ENCODE measurements at regions not wholly inside any gene's neighbourhood (a gene's known extent, or its start where the extent isn't known, plus 50 kb on each side); places are given as distances from the start of the nearest gene placed in this dataset.

- TF ChIP-seq CEBPB (IDR thresholded peaks at IDR 0.05) (no peak), FOXM1 (IDR thresholded peaks at IDR 0.05; ENCODE audit: borderline replicate concordance, low read depth) (no peak), CREB1 (IDR thresholded peaks at IDR 0.05; ENCODE audit: low read depth) (no peak), YY1 (IDR thresholded peaks at IDR 0.05; ENCODE audit: low read depth) (no peak), ZBTB7A (IDR thresholded peaks at IDR 0.05; ENCODE audit: low read depth) (no peak), EGR1 (IDR thresholded peaks at IDR 0.05) (no peak), MAX (IDR thresholded peaks at IDR 0.05) (no peak), NFIC (IDR thresholded peaks at IDR 0.05) (no peak)
Observed at GRCh38 chr5:15002791-15003190, 131.2 kb upstream of the ANKH start.

- TF ChIP-seq EGR1 (IDR thresholded peaks at IDR 0.05) (no peak), FOXM1 (IDR thresholded peaks at IDR 0.05; ENCODE audit: borderline replicate concordance, low read depth) (no peak), TAF1 (IDR thresholded peaks at IDR 0.05; ENCODE audit: low read depth) (no peak), CEBPB (IDR thresholded peaks at IDR 0.05) (no peak), ZBTB7A (IDR thresholded peaks at IDR 0.05; ENCODE audit: low read depth) (no peak), TEAD4 (IDR thresholded peaks at IDR 0.05) (no peak)
- TF ChIP-seq, protein P1, sequence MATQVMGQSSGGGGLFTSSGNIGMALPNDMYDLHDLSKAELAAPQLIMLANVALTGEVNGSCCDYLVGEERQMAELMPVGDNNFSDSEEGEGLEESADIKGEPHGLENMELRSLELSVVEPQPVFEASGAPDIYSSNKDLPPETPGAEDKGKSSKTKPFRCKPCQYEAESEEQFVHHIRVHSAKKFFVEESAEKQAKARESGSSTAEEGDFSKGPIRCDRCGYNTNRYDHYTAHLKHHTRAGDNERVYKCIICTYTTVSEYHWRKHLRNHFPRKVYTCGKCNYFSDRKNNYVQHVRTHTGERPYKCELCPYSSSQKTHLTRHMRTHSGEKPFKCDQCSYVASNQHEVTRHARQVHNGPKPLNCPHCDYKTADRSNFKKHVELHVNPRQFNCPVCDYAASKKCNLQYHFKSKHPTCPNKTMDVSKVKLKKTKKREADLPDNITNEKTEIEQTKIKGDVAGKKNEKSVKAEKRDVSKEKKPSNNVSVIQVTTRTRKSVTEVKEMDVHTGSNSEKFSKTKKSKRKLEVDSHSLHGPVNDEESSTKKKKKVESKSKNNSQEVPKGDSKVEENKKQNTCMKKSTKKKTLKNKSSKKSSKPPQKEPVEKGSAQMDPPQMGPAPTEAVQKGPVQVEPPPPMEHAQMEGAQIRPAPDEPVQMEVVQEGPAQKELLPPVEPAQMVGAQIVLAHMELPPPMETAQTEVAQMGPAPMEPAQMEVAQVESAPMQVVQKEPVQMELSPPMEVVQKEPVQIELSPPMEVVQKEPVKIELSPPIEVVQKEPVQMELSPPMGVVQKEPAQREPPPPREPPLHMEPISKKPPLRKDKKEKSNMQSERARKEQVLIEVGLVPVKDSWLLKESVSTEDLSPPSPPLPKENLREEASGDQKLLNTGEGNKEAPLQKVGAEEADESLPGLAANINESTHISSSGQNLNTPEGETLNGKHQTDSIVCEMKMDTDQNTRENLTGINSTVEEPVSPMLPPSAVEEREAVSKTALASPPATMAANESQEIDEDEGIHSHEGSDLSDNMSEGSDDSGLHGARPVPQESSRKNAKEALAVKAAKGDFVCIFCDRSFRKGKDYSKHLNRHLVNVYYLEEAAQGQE (IDR thresholded peaks at IDR 0.05; ENCODE audit: low read depth), result no peak
Observed at GRCh38 chr5:15002173-15002572, 130.6 kb upstream of the ANKH start.

DNA sequence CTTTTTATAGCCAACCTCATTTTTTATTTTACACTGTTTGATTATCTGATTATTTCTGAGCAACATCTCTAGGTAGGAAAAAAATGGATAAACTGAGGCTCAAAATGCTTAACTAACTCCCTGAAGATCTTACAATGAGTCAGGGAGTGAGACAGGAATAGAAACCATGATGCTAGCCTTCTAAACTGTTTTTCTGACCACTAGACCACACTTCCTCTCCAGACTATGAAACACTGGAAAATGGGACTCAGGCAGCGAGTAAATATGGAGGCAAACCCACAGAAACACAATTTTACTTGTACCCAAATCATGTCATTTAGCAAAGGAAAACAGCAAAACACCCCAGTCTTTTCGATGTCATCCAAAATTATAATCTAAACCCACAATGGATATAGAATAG, 129.9 kb upstream of the ANKH start:
- TF ChIP-seq, protein P1 (IDR thresholded peaks at IDR 0.05; ENCODE audit: low read depth), result no peak
- TF ChIP-seq CEBPB (IDR thresholded peaks at IDR 0.05) (no peak), TAF1 (IDR thresholded peaks at IDR 0.05; ENCODE audit: low read depth) (no peak), YY1 (IDR thresholded peaks at IDR 0.05; ENCODE audit: low read depth) (no peak), EP300 (IDR thresholded peaks at IDR 0.05; ENCODE audit: borderline replicate concordance) (no peak), TEAD4 (IDR thresholded peaks at IDR 0.05) (no peak), ZBTB7A (IDR thresholded peaks at IDR 0.05; ENCODE audit: low read depth) (no peak), TCF12 (IDR thresholded peaks at IDR 0.05; ENCODE audit: low read depth) (no peak), RAD21 (IDR thresholded peaks at IDR 0.05; ENCODE audit: low read depth) (no peak)

DNA sequence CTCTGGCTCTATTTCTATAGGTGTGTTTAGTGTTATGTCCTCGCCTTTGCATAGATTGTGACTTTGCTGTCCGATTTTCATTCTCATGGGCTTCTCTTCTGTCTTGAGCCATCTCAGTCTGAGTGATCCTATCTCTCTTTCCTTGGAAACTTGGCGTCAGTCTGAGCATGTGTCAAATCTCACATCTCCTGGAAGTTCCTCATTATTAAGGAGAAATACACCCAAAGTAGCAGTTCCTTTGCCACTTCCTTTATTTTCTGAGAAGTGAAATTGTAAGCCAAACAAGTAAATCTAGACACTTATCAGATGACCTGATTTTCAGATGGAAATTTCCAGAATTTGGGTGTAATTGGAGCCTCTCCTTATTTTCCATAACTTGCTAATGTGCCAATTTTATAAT, 126.9 kb upstream of the ANKH start:
- TF ChIP-seq TCF12 (IDR thresholded peaks at IDR 0.05; ENCODE audit: low read depth) (no peak), TEAD4 (IDR thresholded peaks at IDR 0.05) (no peak), CEBPB (IDR thresholded peaks at IDR 0.05) (no peak), CREB1 (IDR thresholded peaks at IDR 0.05; ENCODE audit: low read depth) (no peak), YY1 (IDR thresholded peaks at IDR 0.05; ENCODE audit: low read depth) (no peak), TAF1 (IDR thresholded peaks at IDR 0.05; ENCODE audit: low read depth) (no peak), FOXM1 (IDR thresholded peaks at IDR 0.05; ENCODE audit: borderline replicate concordance, low read depth) (no peak), RAD21 (IDR thresholded peaks at IDR 0.05; ENCODE audit: low read depth) (no peak), NFIC (IDR thresholded peaks at IDR 0.05) (no peak), MAX (IDR thresholded peaks at IDR 0.05) (no peak), EGR1 (IDR thresholded peaks at IDR 0.05) (no peak), USF1 (IDR thresholded peaks at IDR 0.05) (no peak), ZBTB7A (IDR thresholded peaks at IDR 0.05; ENCODE audit: low read depth) (no peak), EP300 (IDR thresholded peaks at IDR 0.05; ENCODE audit: borderline replicate concordance) (no peak)
- TF ChIP-seq, protein P1 (IDR thresholded peaks at IDR 0.05; ENCODE audit: low read depth), result no peak

DNA sequence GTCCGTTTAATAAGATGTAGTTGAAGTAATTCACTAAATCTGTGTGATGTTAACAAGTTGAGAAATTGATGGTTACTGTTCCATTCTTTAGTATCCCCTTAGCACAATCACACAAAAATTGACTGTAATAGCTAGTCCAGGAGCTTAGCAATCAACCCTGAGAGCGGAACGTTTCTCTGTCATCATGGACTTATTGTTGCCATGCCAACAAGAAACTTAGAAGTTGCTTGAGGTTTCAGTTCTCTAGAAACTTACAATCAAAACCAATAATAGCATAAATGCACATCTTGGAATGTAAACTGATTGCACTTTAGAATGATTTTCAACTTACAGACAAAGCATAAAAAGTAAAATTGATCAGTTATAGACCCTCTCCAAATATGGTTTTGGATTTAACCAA, 125.4 kb upstream of the ANKH start:
- TF ChIP-seq, protein P1 (IDR thresholded peaks at IDR 0.05; ENCODE audit: low read depth), result no peak
- TF ChIP-seq NFIC (IDR thresholded peaks at IDR 0.05), result no peak
- TF ChIP-seq USF1 (IDR thresholded peaks at IDR 0.05), result no peak
- TF ChIP-seq EGR1 (IDR thresholded peaks at IDR 0.05), result no peak
- no peak for TF ChIP-seq FOXM1 (IDR thresholded peaks at IDR 0.05; ENCODE audit: borderline replicate concordance, low read depth)
- no peak for TF ChIP-seq ZBTB7A (IDR thresholded peaks at IDR 0.05; ENCODE audit: low read depth)
- TF ChIP-seq CEBPB (IDR thresholded peaks at IDR 0.05), result no peak
- no peak for TF ChIP-seq YY1 (IDR thresholded peaks at IDR 0.05; ENCODE audit: low read depth)
- no peak for TF ChIP-seq CREB1 (IDR thresholded peaks at IDR 0.05; ENCODE audit: low read depth)
- no peak for TF ChIP-seq RAD21 (IDR thresholded peaks at IDR 0.05; ENCODE audit: low read depth)
- TF ChIP-seq TCF12 (IDR thresholded peaks at IDR 0.05; ENCODE audit: low read depth), result no peak
- no peak for TF ChIP-seq TEAD4 (IDR thresholded peaks at IDR 0.05)
- no peak for TF ChIP-seq EP300 (IDR thresholded peaks at IDR 0.05; ENCODE audit: borderline replicate concordance)
- TF ChIP-seq TAF1 (IDR thresholded peaks at IDR 0.05; ENCODE audit: low read depth), result no peak

Measured in Ishikawa (cell line).